Erythroblast (primary cell): ENCODE measurements at regions not wholly inside any gene's neighbourhood (a gene's known extent, or its start where the extent isn't known, plus 50 kb on each side); places are given as distances from the start of the nearest gene placed in this dataset.

Source experiments
- GATA1 ChIP-seq: IDR thresholded peaks from 2 replicates; pipeline ENCODE4 v1.6.1; 2011; ENCODE audit warnings: low read depth, mild to moderate bottlenecking, control low read depth, low read length, moderate library complexity
- POLR2A ChIP-seq: IDR thresholded peaks from 2 replicates; pipeline ENCODE4 v1.6.1; 2011; ENCODE audit warnings: mild to moderate bottlenecking, low read length

- TF ChIP-seq POLR2A: no peak
- no peak for TF ChIP-seq GATA1
Observed at GRCh38 chr6:66935612-66936011, 1228.6 kb upstream of the EYS start.
